HepG2 (cell line): ENCODE measurements at regions not wholly inside any gene's neighbourhood (a gene's known extent, or its start where the extent isn't known, plus 50 kb on each side); places are given as distances from the start of the nearest gene placed in this dataset.

Experiments
- ATAC-seq: fragments of 200-7000 bp; cut with Tn5 transposase; 3 replicates; pipeline ENCODE4 v1.9.1; 2020; ENCODE audit warnings: mild to moderate bottlenecking, moderate library complexity
- BruUV-seq: library from RNA; stranded (reverse); fragments of 400-500 nt; replicated peaks from 2 replicates; lab custom pipeline; 2021; lab: Mats Ljungman, UMichigan
- CTCF ChIA-PET: fragments of 300-600 bp; formaldehyde crosslinking; extraction: SDS; loops from one replicate; lab custom pipeline; 2021; ENCODE audit warnings: low total read pairs, inconsistent platforms, low intra/inter-chr PET ratio; lab: Yijun Ruan, JAX
- POLR2A ChIA-PET: fragments of 350-600 bp; sonication (Branson Sonifier 250); formaldehyde crosslinking; loops from one replicate; lab custom pipeline; 2020; ENCODE audit warnings: antibody characterized with exemption, inconsistent platforms; lab: Yijun Ruan, JAX
- DNase-seq: peaks from one replicate; pipeline ENCODE4 v3.0.0-alpha.2; 2015; ENCODE audit warnings: low spot score
- FAIRE-seq: peaks from 3 replicates; lab custom pipeline; 2011; peaks lifted over from hg19 to GRCh38; lab: Jason Lieb, UNC
- H2AFZ ChIP-seq: one replicate; pipeline ENCODE4 v1.6.1; 2011; ENCODE audit warnings: low read length, inconsistent platforms
- H3K27ac ChIP-seq: fragments of 300-600 bp; 3 replicates; pipeline ENCODE4 v1.8.0; 2011; ENCODE audit warnings: mixed run types, mild to moderate bottlenecking, mixed read lengths, low read length, inconsistent platforms; ENCODE audit not compliant: insufficient read depth; ENCODE audit errors: extremely low read length
- H3K27me3 ChIP-seq, 2 experiments: fragments of 200-600 bp in 1 of 2; 2 replicates in 1 of 2; 3 replicates in 1 of 2; pipeline versions ENCODE4 v1.6.0 to v1.8.0; 2011; ENCODE audit warnings: low read length in 2 of 2, mild to moderate bottlenecking in 2 of 2, moderate library complexity in 2 of 2, inconsistent platforms in 1 of 2; ENCODE audit not compliant: insufficient read depth in 2 of 2, control insufficient read depth in 1 of 2
- H3K36me3 ChIP-seq, 2 experiments: fragments of 200-600 bp in 1 of 2; replicated peaks in 1 of 2; 2 replicates in 1 of 2; 3 replicates in 1 of 2; pipeline versions ENCODE4 v1.5.1 to v1.8.0; 2011; ENCODE audit warnings: low read length in 2 of 2, inconsistent platforms in 1 of 2; ENCODE audit not compliant: insufficient read depth in 2 of 2, control insufficient read depth in 1 of 2
- H3K4me1 ChIP-seq: 2 replicates; pipeline ENCODE4 v1.5.1; 2012; ENCODE audit warnings: low read length, inconsistent platforms; ENCODE audit not compliant: insufficient read depth
- H3K4me2 ChIP-seq: 2 replicates; pipeline ENCODE4 v1.6.0; 2011; ENCODE audit warnings: low read depth, low read length, inconsistent platforms
- H3K4me3 ChIP-seq, 3 experiments: fragments of 200-600 bp in 1 of 3; sonication (generic), shearing (Covaris generic) in 1 of 3; replicated peaks in 1 of 3; 2 replicates each; pipeline ENCODE4 v1.5.1; 2011 to 2016; ENCODE audit warnings: low read length in 3 of 3, inconsistent platforms in 2 of 3, low read depth in 2 of 3, mild to moderate bottlenecking in 2 of 3, control low read depth in 1 of 3, mixed read lengths in 1 of 3; ENCODE audit not compliant: insufficient read depth in 1 of 3
- H3K79me2 ChIP-seq: one replicate; pipeline ENCODE4 v1.6.1; 2011; ENCODE audit warnings: low read length, inconsistent platforms; ENCODE audit not compliant: insufficient read depth
- H3K9ac ChIP-seq: 2 replicates; pipeline ENCODE4 v1.6.0; 2011; ENCODE audit warnings: mild to moderate bottlenecking, low read depth, low read length, inconsistent platforms; ENCODE audit not compliant: insufficient read depth
- H3K9me3 ChIP-seq: 2 replicates; pipeline ENCODE4 v1.5.1; 2012; ENCODE audit warnings: mild to moderate bottlenecking, low read length
- H4K20me1 ChIP-seq: 2 replicates; pipeline ENCODE4 v1.6.0; 2011; ENCODE audit warnings: inconsistent platforms, mild to moderate bottlenecking, low read length, moderate library complexity; ENCODE audit not compliant: insufficient read depth
- BCL6 ChIP-seq: IDR thresholded peaks from 2 replicates; pipeline ENCODE4 v1.6.1; 2016; ENCODE audit warnings: missing genetic modification reagents, missing compliant biosample characterization
- CENPT ChIP-seq: sonication (generic); formaldehyde crosslinking; IDR thresholded peaks from 2 replicates; pipeline ENCODE4 v1.8.0; 2022; ENCODE audit warnings: low read depth, mild to moderate bottlenecking, moderate library complexity, missing genetic modification reagents
- FLYWCH1 ChIP-seq: sonication (generic); formaldehyde crosslinking; IDR thresholded peaks from 2 replicates; pipeline ENCODE4 v1.8.1; 2023; ENCODE audit warnings: mild to moderate bottlenecking, missing genetic modification reagents
- FOSL1 ChIP-seq: sonication (generic); formaldehyde crosslinking; IDR thresholded peaks from 2 replicates; pipeline ENCODE4 v1.9.0; 2021; ENCODE audit warnings: missing genetic modification reagents, borderline replicate concordance
- FUBP1 ChIP-seq: sonication (generic); formaldehyde crosslinking; IDR thresholded peaks from 2 replicates; pipeline ENCODE4 v1.5.1; 2020; ENCODE audit warnings: missing genetic modification reagents, mild to moderate bottlenecking, borderline replicate concordance
- KDM5A ChIP-seq: fragments of 200-600 bp; sonication (generic); IDR thresholded peaks from 2 replicates; pipeline ENCODE4 v1.7.0; 2018; ENCODE audit warnings: antibody characterized with exemption, mild to moderate bottlenecking, low read length, borderline replicate concordance
- LBX2 ChIP-seq: sonication (generic); formaldehyde crosslinking; IDR thresholded peaks from 2 replicates; pipeline ENCODE4 v1.5.0; 2020; ENCODE audit warnings: missing genetic modification reagents, mild to moderate bottlenecking, borderline replicate concordance
- MLLT10 ChIP-seq: sonication (generic); formaldehyde crosslinking; IDR thresholded peaks from 2 replicates; pipeline ENCODE4 v1.4.0; 2020; ENCODE audit warnings: missing genetic modification reagents
- NR2F1 ChIP-seq, 2 experiments: fragments of 450-650 bp in 1 of 2; formaldehyde crosslinking in 1 of 2; IDR thresholded peaks; 2 replicates each; pipeline versions ENCODE4 v1.5.0 to v1.6.1; 2016 to 2020; ENCODE audit warnings: mild to moderate bottlenecking in 1 of 2, missing compliant biosample characterization in 1 of 2, missing genetic modification reagents in 1 of 2, moderate library complexity in 1 of 2
- PLRG1 ChIP-seq: fragments of 450-650 bp; conservative IDR thresholded peaks from 2 replicates; pipeline ENCODE4 v1.6.1; 2016
- RORA ChIP-seq: sonication (generic); formaldehyde crosslinking; IDR thresholded peaks from 2 replicates; pipeline ENCODE4 v1.5.0; 2020; ENCODE audit warnings: mild to moderate bottlenecking, missing genetic modification reagents, moderate library complexity
- TCF7L2 ChIP-seq: IDR thresholded peaks from 2 replicates; pipeline ENCODE4 v1.6.1; 2011; ENCODE audit warnings: mild to moderate bottlenecking, low read depth, low read length, moderate library complexity
- ZFYVE20 ChIP-seq: sonication (generic); formaldehyde crosslinking; IDR thresholded peaks from 2 replicates; pipeline ENCODE4 v1.8.0; 2023; ENCODE audit warnings: low read depth, mild to moderate bottlenecking, moderate library complexity, missing genetic modification reagents, borderline replicate concordance
- ZKSCAN1 ChIP-seq: fragments of 150-350 bp; IDR thresholded peaks from 2 replicates; pipeline ENCODE4 v1.6.1; 2014; ENCODE audit warnings: low read length
- ZNF709 ChIP-seq: sonication (generic); formaldehyde crosslinking; IDR thresholded peaks from 2 replicates; pipeline ENCODE4 v1.5.0; 2020; ENCODE audit warnings: mild to moderate bottlenecking, missing genetic modification reagents
- ZNF83 ChIP-seq: sonication (generic); formaldehyde crosslinking; IDR thresholded peaks from 2 replicates; pipeline ENCODE4 v1.4.0; 2020; ENCODE audit warnings: missing genetic modification reagents, mild to moderate bottlenecking, borderline replicate concordance
- WGBS: methylation state at CpG from one replicate; pipeline ENCODE4 v1.1.6; 2017; ENCODE audit warnings: low lambda C conversion rate; 5-methylcytosine and 5-hydroxymethylcytosine counted together
- in situ Hi-C: cut with HindIII; loops from 2 replicates; pipeline ENCODE4 v1.10.0; 2017; ENCODE audit warnings: low pct_unique_long_range_greater_than_20kb; ENCODE audit not compliant: extremely low pct_ligation_motif_present
- intact Hi-C: fragments of 100-400 bp; cut with micrococcal nuclease; formaldehyde crosslinking; loops from one replicate; pipeline ENCODE4 v1.10.0; 2022; ENCODE audit not compliant: unreplicated experiment
- TF ChIP-seq, protein P1 (sequence below): IDR thresholded peaks from 2 replicates; pipeline ENCODE4 v1.6.1; 2012; ENCODE audit warnings: low read length, improper control_type of control experiment
- TF ChIP-seq, protein P2 (sequence below): sonication (generic); formaldehyde crosslinking; IDR thresholded peaks from 2 replicates; pipeline ENCODE4 v1.9.0; 2022; ENCODE audit warnings: low read depth, missing genetic modification reagents

DNA sequence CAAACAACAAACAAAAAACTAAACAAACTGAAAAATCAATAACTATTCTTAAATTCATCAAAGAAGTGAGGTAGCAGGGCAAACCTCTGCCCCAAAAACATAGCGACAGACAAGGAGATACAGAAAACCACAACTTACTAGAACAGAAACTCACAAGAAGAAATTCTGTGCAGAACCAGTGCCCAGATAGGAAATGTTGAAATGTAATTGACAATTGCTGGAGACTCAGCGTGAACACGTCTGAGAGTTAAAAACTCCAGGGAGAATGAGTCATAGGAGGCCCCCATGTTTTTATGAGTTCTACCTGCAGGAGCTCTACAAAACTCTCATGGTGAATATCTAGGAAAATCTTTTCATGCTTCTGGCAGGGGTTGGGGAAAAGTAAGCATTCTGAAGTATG, 95.5 kb upstream of the SETMAR start (continued):
- TF ChIP-seq LBX2 (CRISPR knock-in tag) (no peak), NR2F1 (CRISPR knock-in tag; IDR thresholded peaks at IDR 0.05) (no peak), ZNF709 (CRISPR knock-in tag) (no peak), ZFYVE20 (no peak), FOSL1 (CRISPR knock-in tag) (no peak)

GRCh38 chr3:4208556-4208955, 94.6 kb upstream of the SETMAR start:
- Histone ChIP-seq H3K9ac (no peak overlapping the region), H3K36me3 (no peaks in the 10 kb centered on the region), H4K20me1 (no peaks in the 10 kb centered on the region), H3K27ac (no peak overlapping the region), H3K27me3 (no peaks in the 10 kb centered on the region), H3K79me2 (no peaks in the 10 kb centered on the region), H3K4me2 (no peak overlapping the region), H3K4me1 (no peaks in the 10 kb centered on the region), H2AFZ (no peak overlapping the region), H3K4me3 (no peak overlapping the region), H3K9me3 (no peaks in the 10 kb centered on the region)
- no peak for FAIRE-seq
- WGBS: 55% methylated on average over 4 of the region's 4 CpGs
- BruUV-seq: no TSS peak
- no peak for ATAC-seq
- intact Hi-C loops: no loop called here
- in situ Hi-C loops: no loop called here
- no peak for DNase-seq
- ChIA-PET POLR2A (no interaction called here), CTCF (no interaction called here)
- no peak for TF ChIP-seq PLRG1
- TF ChIP-seq CENPT (CRISPR knock-in tag): no peak
- TF ChIP-seq BCL6: no peak
- no peak for TF ChIP-seq FLYWCH1 (CRISPR knock-in tag)
- no peak for TF ChIP-seq TCF7L2
- no peak for TF ChIP-seq ZKSCAN1
- TF ChIP-seq, protein P1, sequence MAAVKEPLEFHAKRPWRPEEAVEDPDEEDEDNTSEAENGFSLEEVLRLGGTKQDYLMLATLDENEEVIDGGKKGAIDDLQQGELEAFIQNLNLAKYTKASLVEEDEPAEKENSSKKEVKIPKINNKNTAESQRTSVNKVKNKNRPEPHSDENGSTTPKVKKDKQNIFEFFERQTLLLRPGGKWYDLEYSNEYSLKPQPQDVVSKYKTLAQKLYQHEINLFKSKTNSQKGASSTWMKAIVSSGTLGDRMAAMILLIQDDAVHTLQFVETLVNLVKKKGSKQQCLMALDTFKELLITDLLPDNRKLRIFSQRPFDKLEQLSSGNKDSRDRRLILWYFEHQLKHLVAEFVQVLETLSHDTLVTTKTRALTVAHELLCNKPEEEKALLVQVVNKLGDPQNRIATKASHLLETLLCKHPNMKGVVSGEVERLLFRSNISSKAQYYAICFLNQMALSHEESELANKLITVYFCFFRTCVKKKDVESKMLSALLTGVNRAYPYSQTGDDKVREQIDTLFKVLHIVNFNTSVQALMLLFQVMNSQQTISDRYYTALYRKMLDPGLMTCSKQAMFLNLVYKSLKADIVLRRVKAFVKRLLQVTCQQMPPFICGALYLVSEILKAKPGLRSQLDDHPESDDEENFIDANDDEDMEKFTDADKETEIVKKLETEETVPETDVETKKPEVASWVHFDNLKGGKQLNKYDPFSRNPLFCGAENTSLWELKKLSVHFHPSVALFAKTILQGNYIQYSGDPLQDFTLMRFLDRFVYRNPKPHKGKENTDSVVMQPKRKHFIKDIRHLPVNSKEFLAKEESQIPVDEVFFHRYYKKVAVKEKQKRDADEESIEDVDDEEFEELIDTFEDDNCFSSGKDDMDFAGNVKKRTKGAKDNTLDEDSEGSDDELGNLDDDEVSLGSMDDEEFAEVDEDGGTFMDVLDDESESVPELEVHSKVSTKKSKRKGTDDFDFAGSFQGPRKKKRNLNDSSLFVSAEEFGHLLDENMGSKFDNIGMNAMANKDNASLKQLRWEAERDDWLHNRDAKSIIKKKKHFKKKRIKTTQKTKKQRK: no peak
- TF ChIP-seq ZNF83 (CRISPR knock-in tag): no peak
- no peak for TF ChIP-seq KDM5A
- no peak for TF ChIP-seq RORA (CRISPR knock-in tag)
- TF ChIP-seq MLLT10: no peak
- TF ChIP-seq, protein P2, sequence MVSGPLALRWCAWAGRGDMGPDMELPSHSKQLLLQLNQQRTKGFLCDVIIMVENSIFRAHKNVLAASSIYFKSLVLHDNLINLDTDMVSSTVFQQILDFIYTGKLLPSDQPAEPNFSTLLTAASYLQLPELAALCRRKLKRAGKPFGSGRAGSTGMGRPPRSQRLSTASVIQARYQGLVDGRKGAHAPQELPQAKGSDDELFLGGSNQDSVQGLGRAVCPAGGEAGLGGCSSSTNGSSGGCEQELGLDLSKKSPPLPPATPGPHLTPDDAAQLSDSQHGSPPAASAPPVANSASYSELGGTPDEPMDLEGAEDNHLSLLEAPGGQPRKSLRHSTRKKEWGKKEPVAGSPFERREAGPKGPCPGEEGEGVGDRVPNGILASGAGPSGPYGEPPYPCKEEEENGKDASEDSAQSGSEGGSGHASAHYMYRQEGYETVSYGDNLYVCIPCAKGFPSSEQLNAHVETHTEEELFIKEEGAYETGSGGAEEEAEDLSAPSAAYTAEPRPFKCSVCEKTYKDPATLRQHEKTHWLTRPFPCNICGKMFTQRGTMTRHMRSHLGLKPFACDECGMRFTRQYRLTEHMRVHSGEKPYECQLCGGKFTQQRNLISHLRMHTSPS: no peak
- TF ChIP-seq FUBP1: no peak
